ENCODE measurements at regions not wholly inside any gene's neighbourhood (a gene's known extent, or its start where the extent isn't known, plus 50 kb on each side); places are given as distances from the start of the nearest gene placed in this dataset.
"Not testable (repeated sequence)": the region's sequence is repeated elsewhere in the genome, so short reads cannot be mapped to it uniquely, and the experiment has no call there.

DNA sequence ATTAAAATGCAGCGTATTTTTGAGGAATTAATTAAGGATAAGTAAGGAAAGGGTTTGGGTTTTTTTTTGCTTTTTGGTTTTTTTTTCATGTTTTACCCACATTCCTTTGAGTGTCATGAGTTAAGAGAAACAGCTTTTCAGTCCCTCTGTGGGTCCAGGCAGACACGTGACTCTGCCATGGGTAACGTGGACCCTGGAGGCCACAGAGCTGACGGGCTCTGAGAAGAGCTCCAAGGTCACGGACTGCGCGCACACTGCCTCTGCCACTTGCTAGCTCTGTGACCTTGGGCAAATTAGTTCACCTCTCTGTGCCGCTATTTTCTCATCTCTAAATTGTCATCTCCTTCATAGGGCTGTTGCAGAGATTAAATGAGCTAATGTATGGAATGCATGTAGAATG lies 588.2 kb upstream of the CDH11 start:
- no peak for DNase-seq (ENCODE audit: low read depth in 3 of 3, low spot score in 1 of 3)

DNA sequence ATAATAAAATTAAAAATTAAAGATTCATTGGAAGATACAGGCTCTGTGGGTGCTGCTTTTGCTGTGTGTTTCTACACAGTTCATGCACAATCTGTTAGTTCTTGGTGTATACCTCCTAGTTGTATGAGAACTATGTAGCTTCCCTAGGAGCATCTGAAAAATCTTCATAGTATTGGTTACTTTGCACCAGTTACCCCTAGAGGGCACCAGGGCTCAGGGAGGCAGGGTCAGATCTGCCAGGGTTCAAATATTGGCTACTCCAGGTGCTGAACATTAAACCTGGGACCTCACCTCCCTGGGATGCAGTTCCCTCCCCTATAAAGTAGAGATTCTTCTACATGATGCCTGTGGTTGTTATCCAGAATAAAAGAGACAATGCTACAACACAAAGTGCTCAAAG lies 583.0 kb upstream of the CDH11 start:
- DNase-seq (ENCODE audit: low read depth in 3 of 3, low spot score in 1 of 3), result no peak

DNA sequence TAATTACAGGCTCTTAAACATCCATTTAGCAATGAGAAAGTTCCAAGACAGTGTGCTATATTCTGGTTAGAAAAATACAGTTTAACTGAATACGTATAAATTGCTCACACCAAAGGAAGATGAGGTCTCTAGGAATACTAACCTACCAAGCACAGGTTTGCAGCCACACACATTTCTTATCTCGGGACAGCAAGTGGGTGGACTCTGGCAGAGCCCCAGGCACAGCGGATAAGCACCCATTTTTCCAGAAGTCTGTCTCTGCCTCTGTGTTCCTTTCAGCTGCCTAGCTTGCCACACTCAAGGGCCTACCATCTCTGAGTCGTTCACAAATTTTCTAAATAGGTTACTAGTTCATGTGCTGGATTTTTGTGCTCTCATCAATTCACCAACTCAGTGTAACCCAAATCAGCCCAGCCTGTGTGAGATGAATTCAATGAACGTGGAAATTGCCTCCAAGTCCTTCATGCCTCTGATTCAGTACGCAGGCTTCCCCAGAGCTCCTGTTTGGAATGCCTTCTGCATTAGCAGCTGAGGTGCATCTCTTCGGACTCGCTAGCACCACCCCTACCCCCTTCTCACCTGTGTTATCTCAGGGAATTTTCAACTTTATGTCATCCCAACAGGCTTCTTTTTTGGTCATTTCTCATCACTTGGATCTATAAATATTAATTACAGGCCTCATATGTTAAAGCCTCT lies 581.0 kb upstream of the CDH11 start:
- no peak for DNase-seq (ENCODE audit: low read depth in 3 of 3, low spot score in 1 of 3)

DNA sequence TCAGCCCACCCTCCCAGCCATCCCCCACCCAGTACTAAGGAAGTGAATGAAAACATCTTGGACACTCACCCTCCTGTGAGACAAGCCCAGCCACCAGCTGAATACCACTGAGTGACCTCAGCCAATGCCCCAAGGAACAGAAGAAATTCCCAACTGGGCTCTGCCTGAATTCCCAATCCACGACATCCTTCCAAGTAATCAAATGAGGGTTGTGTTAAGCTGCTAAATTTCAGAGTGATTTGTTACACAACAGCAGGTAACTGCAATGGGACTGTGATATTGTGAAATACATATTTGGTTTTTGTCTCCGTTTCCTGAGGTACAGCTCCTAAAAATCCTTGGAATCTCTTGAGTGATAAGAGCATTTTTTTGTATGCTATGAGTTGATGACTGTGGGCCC lies 578.7 kb upstream of the CDH11 start:
- DNase-seq (ENCODE audit: low read depth in 3 of 3, low spot score in 1 of 3), result no peak

DNA sequence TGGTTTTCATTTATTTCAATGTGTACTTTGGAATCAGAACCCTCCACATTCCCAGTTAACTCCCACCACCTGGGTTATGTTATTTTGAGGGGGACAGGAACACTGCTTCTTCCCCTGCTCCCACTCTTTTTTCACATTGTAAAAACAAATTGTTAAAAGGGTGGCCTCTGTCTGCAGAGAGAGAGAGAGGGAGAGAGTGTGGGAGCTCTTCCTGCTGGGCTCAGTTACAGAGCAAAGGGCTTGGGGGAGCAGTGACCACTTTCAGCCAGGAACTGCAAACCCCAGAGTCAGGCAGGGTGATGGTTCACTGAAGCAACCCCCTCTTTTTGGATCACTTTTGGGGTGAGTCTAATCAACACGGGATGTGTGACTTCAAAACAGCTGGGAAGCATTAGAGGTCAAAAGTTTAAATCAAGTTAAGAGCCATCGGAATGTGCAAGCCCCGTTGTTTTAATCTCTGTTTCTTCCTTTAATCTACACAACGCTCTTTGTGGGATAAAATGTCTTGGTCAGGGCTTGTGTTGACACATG lies 577.0 kb upstream of the CDH11 start:
- no peak for DNase-seq (ENCODE audit: low read depth in 3 of 3, low spot score in 1 of 3)

DNA sequence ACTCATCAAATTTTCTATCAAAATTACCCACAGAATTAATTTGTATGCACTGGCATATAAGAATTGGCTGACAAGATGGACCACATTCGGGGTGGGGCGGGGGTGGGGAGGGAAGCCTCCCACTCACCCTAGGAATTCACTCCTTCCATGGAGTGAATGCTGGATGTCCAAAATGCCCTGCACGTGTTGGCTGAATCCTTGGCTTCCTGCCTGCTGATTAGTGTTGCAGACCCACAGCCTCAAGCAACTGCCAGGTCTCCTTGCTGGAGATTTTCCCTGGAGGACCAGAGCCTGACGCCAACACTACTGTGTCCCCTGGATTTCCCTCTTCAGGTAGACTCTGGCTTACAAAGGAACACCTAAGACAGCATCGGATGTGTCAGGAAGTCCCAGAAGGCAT lies 575.7 kb upstream of the CDH11 start:
- DNase-seq (ENCODE audit: low read depth in 3 of 3, low spot score in 1 of 3), result no peak

DNA sequence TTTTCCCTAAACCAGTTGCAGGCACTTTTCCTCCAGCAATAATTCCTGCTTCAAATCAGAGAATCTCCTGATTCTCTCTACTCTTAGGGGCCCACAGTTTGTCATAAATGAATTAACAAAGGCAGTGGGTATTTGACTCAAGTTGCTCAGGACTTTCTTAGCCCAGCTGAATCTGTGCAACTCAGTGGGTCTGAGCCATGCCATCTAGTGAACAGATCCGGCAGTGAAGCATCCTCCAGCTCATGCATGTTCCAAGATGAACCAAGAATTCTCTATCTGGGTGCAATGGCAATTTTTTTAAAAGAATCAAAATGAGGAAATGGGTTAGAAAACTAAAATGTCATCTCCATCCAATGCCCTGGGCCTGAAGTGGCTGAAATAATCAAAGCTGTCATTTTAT lies 575.2 kb upstream of the CDH11 start:
- no peak for DNase-seq (ENCODE audit: low read depth in 3 of 3, low spot score in 1 of 3)

DNA sequence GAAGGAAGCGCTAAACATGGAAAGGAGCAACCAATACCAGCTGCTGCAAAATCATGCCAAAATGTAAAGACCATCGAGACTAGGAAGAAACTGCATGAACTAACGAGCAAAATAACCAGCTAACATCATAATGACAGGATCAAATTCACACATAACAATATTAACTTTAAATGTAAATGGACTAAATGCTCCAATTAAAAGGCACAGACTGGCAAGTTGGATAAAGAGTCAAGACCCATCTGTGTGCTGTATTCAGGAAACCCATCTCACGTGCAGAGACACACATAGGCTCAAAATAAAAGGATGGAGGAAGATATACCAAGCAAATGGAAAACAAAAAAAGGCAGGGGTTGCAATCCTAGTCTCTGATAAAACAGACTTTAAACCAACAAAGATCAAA lies 570.0 kb upstream of the CDH11 start:
- not testable (repeated sequence) for DNase-seq (ENCODE audit: low read depth in 3 of 3, low spot score in 1 of 3)

DNA sequence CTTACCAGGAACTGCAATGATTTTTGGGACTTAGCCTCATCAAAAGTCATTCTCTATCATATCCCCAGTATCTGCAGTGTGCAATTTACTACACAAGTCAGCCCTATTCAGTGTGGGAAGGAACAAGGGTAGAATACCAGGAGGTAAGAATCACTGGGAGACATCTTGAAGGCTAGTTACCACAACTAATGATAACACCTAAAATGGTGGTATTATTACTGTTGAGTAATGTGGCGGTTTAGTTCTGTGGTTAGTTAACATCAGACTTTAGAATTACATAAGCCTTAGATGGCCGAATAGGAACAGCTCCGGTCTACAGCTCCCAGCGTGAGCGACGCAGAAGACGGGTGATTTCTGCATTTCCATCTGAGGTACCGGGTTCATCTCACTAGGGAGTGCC lies 567.9 kb upstream of the CDH11 start:
- no peak for DNase-seq (ENCODE audit: low read depth in 3 of 3, low spot score in 1 of 3)

DNA sequence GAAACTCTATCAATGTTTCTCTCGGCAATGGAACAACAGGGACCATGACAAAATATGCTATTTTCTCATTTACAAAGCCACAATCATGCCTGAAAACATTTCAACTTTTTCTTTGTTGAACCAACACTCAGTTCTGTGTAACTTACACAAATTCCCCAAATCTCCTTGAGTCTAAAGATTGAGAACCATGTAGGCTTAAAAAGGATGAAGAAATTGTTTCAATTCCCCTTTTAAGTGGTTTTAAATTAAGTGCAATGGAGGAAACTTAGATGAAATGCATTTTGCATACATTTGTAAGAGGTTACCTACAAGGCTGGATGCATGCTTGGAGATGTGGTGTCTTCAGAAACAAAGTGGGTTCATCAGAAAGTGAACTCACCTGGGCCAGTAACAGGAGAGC lies 566.4 kb upstream of the CDH11 start:
- DNase-seq (ENCODE audit: low read depth in 3 of 3, low spot score in 1 of 3), result no peak

DNA sequence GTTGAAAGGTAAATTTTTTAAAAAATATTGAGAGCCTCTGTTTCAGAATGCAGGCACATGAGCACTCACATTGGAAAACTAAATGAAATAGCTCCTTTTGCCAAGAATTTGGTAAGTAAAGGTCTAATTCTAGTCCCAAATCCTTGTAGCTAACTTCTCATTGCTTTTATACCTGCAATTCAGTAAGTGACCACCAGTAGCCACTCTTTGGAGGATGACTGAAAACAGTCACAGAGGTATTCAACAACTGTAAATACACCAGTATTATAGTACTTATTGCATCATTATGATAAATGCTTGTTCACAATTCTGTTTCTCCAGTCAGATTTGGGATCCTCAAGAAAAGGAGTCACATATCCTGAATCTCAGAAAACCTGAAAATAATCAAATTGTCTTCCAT lies 562.4 kb upstream of the CDH11 start:
- no peak for DNase-seq (ENCODE audit: low read depth in 3 of 3, low spot score in 1 of 3)

DNA sequence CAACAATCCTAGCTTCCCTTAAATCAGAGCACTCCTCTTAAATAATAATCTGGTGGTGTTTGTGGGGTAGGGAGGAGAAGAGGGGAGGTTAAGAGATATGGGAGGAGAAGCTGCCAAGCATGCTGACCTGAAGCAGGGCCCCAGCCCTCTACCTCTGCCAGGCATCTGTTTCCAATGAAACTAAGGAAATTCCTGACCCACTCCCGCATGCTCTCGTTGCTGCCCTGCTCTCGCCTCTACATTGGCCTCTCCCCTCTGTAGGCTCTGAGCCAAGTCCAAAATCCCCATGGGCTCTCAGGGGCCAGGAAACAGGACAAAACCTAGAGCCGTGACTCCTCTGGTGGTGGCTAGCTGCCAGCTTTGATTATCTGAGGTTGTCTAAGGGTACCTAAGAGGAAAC lies 559.5 kb upstream of the CDH11 start:
- DNase-seq (ENCODE audit: low read depth in 3 of 3, low spot score in 1 of 3), result no peak

DNA sequence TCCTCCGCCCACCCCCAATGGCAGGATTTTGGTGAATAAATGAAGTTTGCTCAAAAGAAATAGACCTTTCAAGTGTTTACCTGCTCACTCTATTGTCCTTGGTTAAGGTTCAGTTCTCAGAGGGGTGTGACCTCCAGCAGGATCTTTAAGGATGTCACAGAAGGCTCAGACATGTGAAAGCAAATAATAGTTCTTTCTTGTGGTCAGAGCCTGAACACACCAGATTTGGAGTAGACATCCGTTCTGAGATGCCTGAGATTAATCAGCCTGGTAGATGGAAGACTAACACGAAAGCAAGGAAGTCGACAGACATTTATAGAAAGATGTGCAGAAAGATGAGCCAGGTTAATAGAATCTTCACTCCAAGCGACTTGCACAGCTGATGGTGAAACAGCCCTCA lies 557.9 kb upstream of the CDH11 start:
- no peak for DNase-seq (ENCODE audit: low read depth in 3 of 3, low spot score in 1 of 3)

DNA sequence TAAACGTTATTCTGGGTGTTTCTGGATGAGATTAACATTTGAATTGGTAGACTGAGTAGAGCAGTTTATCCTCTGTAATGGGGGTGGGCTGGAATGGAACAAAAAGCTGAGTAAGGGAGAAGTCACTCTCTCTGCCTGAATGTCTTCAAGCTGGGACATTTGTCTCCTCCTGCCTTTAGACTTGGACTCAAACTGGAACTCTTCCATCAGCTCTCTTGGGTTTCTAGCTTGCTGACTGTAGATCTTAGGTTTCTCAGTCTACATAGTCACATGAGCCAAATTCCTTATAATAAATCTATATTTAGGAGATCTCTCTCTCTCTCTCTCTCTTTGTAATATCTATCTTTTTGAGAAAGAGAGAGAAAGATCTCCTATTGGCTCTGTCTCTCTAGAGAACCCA lies 553.3 kb upstream of the CDH11 start:
- DNase-seq (ENCODE audit: low read depth in 3 of 3, low spot score in 1 of 3), result no peak

DNA sequence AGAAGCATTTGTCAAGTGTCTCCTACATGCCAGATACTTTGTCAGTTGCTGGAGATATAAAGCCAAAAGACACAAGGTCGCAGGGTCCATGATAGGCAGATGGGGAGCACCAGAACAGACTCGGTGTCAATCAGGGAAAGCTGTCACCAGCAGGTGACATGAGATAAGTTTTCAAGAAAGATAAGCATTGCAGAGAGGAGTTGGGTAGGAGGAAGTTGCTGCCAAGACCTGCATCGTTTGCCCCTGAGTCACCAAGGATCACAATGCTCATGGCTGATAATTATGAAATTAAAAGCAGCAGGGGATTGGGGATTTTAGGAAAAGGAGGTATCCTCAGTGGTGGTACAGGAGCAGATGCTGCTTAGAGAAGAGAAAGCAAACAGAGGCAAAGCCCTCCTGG lies 551.1 kb upstream of the CDH11 start:
- DNase-seq (ENCODE audit: low read depth in 3 of 3, low spot score in 1 of 3), result no peak

DNA sequence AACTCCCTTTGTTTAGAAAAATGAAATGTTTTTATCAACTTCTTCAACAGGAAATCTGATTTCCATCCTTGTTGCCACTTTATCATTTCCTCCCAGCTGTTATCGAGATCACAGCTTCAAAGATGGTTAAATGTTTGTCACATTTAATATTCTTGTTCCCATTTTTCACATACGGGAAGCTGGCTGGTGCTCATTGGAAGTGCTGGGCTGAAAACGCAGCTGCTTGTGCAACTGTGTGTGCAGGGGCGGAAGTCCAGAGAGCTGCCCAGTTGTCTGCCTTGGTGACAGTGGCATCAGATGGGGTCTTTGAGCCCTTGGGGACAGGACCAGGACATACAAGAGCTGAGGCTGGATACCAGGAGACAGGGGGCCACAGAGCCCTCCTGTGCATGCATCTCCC lies 549.2 kb upstream of the CDH11 start:
- no peak for DNase-seq (ENCODE audit: low read depth in 3 of 3, low spot score in 1 of 3)

DNA sequence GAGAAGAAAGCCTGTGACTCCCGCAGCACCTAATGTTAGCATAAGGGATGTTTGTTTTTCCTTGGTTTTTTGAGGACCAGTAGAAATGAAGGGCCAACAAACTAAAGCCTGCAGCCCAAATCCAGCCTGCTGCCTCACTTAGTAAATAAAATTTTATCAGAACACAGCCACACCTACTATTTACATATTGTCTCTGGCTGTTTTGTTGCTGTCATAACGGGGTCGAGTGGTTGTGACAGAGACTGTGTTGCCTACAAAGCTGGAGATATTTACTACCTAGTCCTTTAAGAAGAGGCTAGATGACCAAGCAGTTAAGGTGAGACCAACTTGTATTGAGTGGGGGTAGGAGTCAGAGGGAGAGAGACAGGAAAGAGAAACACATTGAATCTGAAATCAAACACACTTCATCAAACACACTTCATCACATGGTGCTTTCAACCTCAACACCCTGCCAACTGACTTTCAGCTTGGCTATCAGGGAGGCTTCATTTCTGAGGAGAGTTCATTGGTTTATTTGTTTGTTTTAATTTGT lies 546.3 kb upstream of the CDH11 start:
- no peak for DNase-seq (ENCODE audit: low read depth in 3 of 3, low spot score in 1 of 3)

DNA sequence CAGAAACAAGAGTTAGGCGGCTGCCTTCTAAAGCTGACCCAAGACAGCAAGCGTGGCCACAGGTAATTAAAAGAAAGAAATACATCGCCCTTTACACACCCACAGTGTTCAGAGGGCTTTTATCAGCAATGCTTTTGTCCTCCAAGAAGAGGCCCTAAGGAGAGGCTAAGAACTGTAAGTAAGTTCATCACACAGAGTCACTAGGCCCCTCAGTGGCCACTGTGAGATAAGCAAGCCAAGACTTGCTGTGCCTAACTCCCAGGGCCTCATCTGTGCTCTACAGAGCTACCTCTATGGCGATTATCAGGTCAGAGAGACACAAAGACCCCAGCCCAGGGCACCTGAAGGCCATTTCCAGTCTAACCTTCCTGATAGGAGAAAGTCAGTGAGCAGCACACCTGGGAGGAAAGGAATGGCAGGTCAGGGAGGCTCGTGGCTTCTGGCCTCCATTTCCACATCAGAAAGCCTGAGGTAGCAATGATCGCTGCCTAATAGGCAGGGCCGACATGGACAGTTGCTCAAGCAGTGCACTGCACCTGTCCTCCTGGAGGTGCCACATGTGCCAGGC lies 545.2 kb upstream of the CDH11 start:
- no peak for DNase-seq (ENCODE audit: low read depth in 3 of 3, low spot score in 1 of 3)

DNA sequence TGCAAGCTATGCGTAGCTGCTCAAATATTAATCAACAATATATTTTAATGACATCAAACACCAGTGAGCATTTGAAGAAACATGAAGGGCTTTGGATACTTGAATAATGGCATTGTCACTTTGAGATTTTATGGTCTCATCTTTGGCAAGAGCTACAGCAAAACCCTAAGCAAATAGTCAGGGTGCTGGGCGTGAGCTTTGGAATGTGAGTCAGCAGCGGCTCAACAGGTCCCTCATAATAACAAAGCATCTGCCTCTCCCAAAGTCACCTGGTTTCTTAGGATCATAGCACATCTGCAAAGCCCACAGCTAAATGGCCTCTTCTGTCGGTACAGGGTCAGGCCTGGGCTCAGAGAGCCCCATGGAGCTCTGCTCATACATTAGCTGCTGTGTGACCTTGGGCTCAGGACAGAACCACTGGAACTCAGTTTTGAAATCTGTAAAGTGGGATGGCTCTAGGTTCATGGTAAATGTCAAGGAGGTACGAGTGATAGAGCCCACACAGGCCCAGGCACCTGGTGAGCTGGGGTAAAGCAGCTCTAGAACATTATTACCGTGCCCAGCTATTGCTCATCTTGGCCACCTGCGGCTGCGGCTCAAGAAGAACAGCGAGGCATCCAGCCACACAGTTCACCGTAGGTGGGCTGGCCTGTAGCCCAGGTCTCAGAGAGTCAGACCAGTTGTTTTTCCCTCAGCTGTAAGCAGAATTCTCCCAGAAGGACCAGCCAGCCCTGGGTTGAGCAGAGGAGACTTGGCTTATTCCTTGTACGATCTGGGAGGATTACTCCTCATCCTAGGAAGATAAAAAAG lies 544.5 kb upstream of the CDH11 start:
- no peak for DNase-seq (ENCODE audit: low read depth in 3 of 3, low spot score in 1 of 3)

DNA sequence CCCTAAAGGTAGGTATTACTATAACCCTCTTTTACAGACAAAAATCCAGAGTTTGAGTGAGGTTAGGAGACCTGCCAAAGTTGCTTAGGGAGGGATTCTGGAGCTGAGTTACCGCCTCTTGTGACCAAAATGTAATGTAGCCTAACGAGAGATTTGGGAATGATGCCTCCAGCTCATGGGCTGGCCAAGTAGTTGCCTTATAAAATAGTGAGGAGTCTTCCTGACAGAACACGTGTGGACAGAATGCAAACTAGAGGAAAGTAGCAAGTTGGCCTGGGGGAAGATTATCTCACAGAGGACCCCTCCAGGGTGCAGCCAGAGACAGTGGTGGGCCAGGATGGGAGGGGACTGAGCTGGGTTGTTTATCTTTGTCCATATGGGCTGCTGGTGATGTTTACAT lies 543.7 kb upstream of the CDH11 start:
- no peak for DNase-seq (ENCODE audit: low read depth in 3 of 3, low spot score in 1 of 3)

DNA sequence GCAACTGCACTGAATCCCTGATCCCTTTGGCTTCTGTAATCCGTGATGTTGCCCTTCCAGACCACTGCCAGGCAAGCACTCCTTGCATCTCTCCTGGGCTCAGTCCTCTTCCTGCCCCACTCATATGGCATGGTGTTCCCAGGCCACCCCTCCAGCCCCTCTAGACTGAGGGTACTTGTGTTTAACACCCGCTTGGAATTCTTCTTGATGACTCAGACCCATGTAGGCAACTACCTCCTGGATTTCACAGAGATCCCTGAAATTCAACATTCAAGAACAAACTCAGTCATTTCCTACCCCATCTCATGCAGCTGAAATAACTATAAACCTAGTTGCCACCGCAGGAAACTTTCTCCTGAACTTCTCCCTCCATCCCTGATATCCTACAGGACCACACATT lies 541.9 kb upstream of the CDH11 start:
- DNase-seq (ENCODE audit: low read depth in 3 of 3, low spot score in 1 of 3), result no peak

DNA sequence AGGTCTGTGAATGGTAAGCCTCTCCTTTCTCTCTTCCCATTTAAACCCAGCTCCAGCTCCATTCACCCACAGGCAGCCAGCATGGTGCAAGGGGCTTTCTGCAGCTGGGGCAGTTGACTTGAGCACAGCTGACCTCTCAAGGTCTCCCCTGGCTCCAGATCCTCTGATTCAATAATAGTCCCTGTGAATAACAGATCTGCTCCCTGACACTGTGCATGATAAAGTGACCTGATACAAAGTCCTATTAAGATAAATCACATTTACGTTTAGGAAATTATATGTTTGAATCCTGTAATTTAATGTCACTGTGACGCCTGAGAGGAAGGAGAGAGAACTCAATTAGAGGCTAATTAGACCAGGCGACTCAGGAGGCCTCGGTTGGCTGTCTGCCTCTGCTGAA lies 540.4 kb upstream of the CDH11 start:
- DNase-seq (ENCODE audit: low read depth in 3 of 3, low spot score in 1 of 3), result no peak
